ENCODE measurements at regions not wholly inside any gene's neighbourhood (a gene's known extent, or its start where the extent isn't known, plus 50 kb on each side); places are given as distances from the start of the nearest gene placed in this dataset.

GRCh38 chr2:217028128-217028527 is 168.3 kb upstream of the TNP1 start:
- no peak overlapping the region for H2AFZ ChIP-seq (ENCODE audit: low read length)
- H3K36me3 ChIP-seq (replicated peaks in 1 of 2; ENCODE audit: control insufficient read depth in 1 of 2, insufficient read depth in 2 of 2, low read length in 2 of 2), result no peaks in the 10 kb centered on the region
- no peaks in the 10 kb centered on the region for H3K4me1 ChIP-seq (ENCODE audit: insufficient read depth, low read length)
- no peaks in the 10 kb centered on the region for H4K20me1 ChIP-seq (ENCODE audit: insufficient read depth, low read length)
- ATAC-seq (no peak), FAIRE-seq (no peak), DNase-seq (ENCODE audit: low spot score) (no peak)
- H3K4me2 ChIP-seq (ENCODE audit: low read depth, low read length), result no peak overlapping the region
- no peak overlapping the region for H3K9ac ChIP-seq (ENCODE audit: insufficient read depth, low read depth, low read length)
- POLR2A ChIA-PET, result no interaction called here
- BruUV-seq (replicated peaks), result no TSS peak
- CTCF ChIA-PET (ENCODE audit: low intra/inter-chr PET ratio, low total read pairs), result no interaction called here
- intact Hi-C loops (cut with micrococcal nuclease; ENCODE audit: unreplicated experiment), result no loop called here
- no peak for TF ChIP-seq BRF2 (CRISPR knock-in tag; IDR thresholded peaks at IDR 0.05)
- TF ChIP-seq ZNF441 (CRISPR knock-in tag; IDR thresholded peaks at IDR 0.05; ENCODE audit: borderline replicate concordance), result no peak
- TF ChIP-seq ZNF20 (CRISPR knock-in tag; IDR thresholded peaks at IDR 0.05), result no peak
- TF ChIP-seq, protein P1, sequence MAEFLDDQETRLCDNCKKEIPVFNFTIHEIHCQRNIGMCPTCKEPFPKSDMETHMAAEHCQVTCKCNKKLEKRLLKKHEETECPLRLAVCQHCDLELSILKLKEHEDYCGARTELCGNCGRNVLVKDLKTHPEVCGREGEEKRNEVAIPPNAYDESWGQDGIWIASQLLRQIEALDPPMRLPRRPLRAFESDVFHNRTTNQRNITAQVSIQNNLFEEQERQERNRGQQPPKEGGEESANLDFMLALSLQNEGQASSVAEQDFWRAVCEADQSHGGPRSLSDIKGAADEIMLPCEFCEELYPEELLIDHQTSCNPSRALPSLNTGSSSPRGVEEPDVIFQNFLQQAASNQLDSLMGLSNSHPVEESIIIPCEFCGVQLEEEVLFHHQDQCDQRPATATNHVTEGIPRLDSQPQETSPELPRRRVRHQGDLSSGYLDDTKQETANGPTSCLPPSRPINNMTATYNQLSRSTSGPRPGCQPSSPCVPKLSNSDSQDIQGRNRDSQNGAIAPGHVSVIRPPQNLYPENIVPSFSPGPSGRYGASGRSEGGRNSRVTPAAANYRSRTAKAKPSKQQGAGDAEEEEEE (CRISPR knock-in tag; IDR thresholded peaks at IDR 0.05; ENCODE audit: borderline replicate concordance), result no peak
- TF ChIP-seq RFX1 (IDR thresholded peaks at IDR 0.05), result no peak
- TF ChIP-seq GABPB1 (CRISPR knock-in tag; IDR thresholded peaks at IDR 0.05), result no peak
- TF ChIP-seq ZNF580 (CRISPR knock-in tag; IDR thresholded peaks at IDR 0.05; ENCODE audit: borderline replicate concordance, low read depth), result no peak
- no peak for TF ChIP-seq FOXO4 (CRISPR knock-in tag; conservative IDR thresholded peaks at IDR 0.05)
- TF ChIP-seq KLF12 (CRISPR knock-in tag; IDR thresholded peaks at IDR 0.05; ENCODE audit: borderline replicate concordance), result no peak
- TF ChIP-seq ESRRA (CRISPR knock-in tag; IDR thresholded peaks at IDR 0.05; ENCODE audit: low read depth), result no peak
- TF ChIP-seq, protein P2, sequence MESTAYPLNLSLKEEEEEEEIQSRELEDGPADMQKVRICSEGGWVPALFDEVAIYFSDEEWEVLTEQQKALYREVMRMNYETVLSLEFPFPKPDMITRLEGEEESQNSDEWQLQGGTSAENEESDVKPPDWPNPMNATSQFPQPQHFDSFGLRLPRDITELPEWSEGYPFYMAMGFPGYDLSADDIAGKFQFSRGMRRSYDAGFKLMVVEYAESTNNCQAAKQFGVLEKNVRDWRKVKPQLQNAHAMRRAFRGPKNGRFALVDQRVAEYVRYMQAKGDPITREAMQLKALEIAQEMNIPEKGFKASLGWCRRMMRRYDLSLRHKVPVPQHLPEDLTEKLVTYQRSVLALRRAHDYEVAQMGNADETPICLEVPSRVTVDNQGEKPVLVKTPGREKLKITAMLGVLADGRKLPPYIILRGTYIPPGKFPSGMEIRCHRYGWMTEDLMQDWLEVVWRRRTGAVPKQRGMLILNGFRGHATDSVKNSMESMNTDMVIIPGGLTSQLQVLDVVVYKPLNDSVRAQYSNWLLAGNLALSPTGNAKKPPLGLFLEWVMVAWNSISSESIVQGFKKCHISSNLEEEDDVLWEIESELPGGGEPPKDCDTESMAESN (CRISPR knock-in tag; conservative IDR thresholded peaks at IDR 0.05), result no peak
- TF ChIP-seq ZBED4 (CRISPR knock-in tag; IDR thresholded peaks at IDR 0.05; ENCODE audit: borderline replicate concordance), result no peak
- TF ChIP-seq ZNF652 (CRISPR knock-in tag; IDR thresholded peaks at IDR 0.05; ENCODE audit: borderline replicate concordance, low read depth), result no peak
- TF ChIP-seq MIER3 (CRISPR knock-in tag; IDR thresholded peaks at IDR 0.05; ENCODE audit: borderline replicate concordance), result no peak
- in situ Hi-C loops (cut with HindIII; ENCODE audit: extremely low pct_ligation_motif_present, low pct_unique_long_range_greater_than_20kb), result no loop called here
- 0% methylated on average over 1 of the region's 1 CpG for WGBS (ENCODE audit: low lambda C conversion rate)
- H3K27ac ChIP-seq (ENCODE audit: extremely low read length, insufficient read depth, low read length), result no peak overlapping the region
- peaks cover 0 to 17% of the 10 kb centered on the region in 2 experiments; a peak in 1 of 5 replicates for H3K27me3 ChIP-seq (ENCODE audit: control insufficient read depth in 1 of 2, insufficient read depth in 2 of 2, low read length in 2 of 2)
- H3K4me3 ChIP-seq (replicated peaks in 1 of 3; ENCODE audit: insufficient read depth in 1 of 3, low read depth in 2 of 3, low read length in 3 of 3), result no peak overlapping the region
- no peaks in the 10 kb centered on the region for H3K79me2 ChIP-seq (ENCODE audit: insufficient read depth, low read length)
- H3K9me3 ChIP-seq (ENCODE audit: low read length), result no peaks in the 10 kb centered on the region
